Loucy (cell line): ENCODE measurements at regions not wholly inside any gene's neighbourhood (a gene's known extent, or its start where the extent isn't known, plus 50 kb on each side); places are given as distances from the start of the nearest gene placed in this dataset.

ENCODE experiments used
- EZH2phosphoT487 ChIP-seq: fragments of 200-600 bp; IDR thresholded peaks from 2 replicates; pipeline ENCODE4 v1.6.1; 2018; ENCODE audit warnings: antibody characterized with exemption, mild to moderate bottlenecking, moderate library complexity, borderline replicate concordance
- TF ChIP-seq, protein P1 (sequence below): fragments of 200-600 bp; sonication (generic); conservative IDR thresholded peaks from 2 replicates; pipeline ENCODE4 v1.5.1; 2014; ENCODE audit warnings: mild to moderate bottlenecking, antibody characterized with exemption, low read length

DNA sequence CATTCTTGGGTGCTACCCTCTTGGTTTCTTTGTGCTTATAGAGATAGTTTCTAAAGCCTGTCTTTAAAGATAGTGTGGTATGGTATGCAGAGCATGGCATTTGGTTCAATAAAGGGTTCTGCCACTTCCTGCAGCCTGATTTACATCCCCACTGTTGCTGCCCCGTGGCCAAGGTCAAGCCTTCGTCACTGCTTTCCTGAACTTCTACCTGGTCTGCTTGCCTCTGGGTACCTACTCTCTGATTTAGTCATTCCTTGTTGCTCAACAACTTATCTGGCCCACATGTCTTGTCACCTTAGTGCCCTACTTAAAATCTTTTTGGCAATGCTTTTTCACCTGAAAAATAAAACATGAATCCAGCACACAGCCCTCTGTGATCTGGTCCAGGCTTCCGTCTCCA is 352.9 kb downstream of the LPIN1 start:
- TF ChIP-seq, protein P1, sequence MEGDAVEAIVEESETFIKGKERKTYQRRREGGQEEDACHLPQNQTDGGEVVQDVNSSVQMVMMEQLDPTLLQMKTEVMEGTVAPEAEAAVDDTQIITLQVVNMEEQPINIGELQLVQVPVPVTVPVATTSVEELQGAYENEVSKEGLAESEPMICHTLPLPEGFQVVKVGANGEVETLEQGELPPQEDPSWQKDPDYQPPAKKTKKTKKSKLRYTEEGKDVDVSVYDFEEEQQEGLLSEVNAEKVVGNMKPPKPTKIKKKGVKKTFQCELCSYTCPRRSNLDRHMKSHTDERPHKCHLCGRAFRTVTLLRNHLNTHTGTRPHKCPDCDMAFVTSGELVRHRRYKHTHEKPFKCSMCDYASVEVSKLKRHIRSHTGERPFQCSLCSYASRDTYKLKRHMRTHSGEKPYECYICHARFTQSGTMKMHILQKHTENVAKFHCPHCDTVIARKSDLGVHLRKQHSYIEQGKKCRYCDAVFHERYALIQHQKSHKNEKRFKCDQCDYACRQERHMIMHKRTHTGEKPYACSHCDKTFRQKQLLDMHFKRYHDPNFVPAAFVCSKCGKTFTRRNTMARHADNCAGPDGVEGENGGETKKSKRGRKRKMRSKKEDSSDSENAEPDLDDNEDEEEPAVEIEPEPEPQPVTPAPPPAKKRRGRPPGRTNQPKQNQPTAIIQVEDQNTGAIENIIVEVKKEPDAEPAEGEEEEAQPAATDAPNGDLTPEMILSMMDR: no peak
- no peak for TF ChIP-seq EZH2phosphoT487
